ENCODE measurements at regions not wholly inside any gene's neighbourhood (a gene's known extent, or its start where the extent isn't known, plus 50 kb on each side); places are given as distances from the start of the nearest gene placed in this dataset.
"Not testable (repeated sequence)": the region's sequence is repeated elsewhere in the genome, so short reads cannot be mapped to it uniquely, and the experiment has no call there.

DNA sequence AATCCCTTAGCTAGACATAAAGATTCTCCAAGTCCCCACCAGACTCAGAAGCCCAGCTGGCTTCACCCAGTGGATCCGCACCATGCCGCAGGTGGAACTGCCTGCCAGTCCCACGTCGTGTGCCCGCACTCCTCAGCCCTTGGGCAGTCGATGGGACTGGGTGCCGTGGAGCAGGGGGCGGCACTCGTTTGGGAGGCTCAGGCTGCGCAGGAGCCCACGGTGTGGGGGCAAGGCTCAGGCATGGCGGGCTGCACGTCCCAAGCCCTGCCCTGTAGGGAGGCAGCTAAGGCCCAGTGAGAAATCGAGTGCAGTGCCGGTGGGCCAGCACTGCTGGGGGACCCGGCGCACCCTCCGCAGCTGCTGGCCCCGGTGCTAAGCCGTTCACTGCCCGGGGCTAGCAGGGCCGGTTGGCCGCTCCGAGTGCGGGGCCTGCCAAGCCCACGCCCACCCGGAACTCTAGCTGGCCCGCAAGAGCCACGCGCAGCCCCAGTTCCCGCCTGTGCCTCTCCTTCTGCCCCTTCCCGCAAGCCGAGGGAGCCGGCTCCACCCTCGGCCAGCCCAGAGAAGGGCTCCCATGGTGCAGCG is 95.9 kb upstream of the DTNBP1 start:
- no peak for DNase-seq

DNA sequence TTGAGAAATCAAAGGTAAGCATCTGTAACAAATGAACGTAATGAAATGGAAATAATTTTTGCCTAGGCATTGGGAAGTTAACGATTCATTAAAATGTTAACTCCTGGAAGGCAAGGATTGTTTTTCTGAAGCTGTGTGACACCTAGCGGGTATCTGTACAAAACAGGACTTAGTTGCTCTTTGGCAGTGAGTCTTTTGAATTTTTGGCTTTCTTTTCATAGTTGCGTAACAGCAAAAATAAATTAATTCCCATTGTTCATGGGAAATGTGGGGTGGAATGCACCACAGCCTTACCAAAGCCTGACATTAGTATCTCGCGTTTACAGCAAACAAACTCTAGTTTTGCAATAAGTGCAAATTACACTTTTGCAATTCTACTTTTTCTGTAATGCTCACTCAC is 92.7 kb upstream of the DTNBP1 start:
- DNase-seq: no peak

DNA sequence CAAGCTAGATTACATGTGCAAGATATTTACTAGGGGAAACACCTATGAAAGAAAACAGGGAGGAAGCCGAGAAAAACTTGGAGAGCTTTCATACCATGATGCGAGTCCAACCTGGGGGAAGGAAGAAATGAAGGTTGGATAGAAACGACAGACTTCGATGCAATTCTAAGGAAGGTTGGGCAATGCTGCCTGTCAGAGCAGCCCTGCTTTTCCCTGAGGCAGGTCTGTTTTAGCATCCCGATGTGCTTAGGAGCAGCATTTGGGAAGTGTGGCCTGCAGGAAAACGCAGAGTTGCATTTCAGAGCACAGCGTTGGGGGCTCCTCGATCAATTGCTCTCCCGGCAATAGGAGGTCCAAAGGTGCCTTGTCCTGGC is 91.9 kb upstream of the DTNBP1 start:
- no peak for DNase-seq

DNA sequence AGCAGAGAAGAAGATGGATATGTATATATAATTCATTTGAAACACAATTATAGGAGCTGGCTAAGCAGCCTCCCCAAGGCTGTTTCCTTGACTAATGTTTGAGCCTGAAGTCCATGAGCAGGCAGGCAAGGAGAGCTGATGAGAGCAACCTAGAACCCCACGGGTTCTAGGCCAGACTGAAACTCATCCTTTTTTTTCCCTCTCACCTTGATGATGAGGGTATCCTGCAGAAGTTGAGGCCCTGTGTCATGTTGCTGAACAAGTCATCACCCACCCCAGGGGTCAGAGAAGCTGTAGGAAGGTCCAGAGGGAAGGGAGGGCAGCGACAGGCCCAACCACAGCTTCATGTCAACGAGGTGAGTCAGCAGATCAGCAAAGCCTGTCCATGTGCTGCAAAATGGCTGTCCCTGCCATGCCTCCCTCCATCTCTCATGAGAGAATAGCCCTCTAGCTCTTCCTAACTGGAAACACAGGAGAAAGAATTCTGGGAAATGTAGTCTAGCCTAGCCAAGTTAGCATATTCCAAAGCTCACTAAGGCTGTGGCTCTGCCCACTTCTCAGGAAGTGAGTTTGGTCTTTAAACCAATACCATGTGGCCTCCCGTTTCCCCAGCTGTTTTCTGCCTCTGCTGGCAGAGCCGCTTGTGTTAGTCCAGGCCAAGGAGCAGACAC is 91.3 kb upstream of the DTNBP1 start:
- DNase-seq: peak; percentile 30

DNA sequence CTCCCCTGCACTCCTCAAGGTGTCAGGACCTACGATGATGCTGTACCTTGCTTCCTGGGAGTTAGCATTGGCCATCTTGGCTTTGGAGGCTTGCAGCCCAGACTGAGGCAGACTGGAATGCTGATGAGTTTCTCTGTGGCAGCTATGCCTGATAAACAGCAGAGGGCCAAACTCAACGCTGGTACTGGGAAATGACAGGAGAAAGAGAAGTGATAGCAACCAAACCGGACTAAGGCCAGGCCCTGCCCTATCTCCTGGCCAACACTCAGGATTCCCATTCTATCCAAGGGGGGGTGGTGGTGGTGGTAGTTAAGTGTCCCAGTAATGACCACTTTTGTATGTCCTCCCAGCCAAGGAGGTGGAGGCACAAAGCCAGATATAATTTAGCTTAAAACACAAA is 90.0 kb upstream of the DTNBP1 start:
- peak; percentile 44 for DNase-seq

DNA sequence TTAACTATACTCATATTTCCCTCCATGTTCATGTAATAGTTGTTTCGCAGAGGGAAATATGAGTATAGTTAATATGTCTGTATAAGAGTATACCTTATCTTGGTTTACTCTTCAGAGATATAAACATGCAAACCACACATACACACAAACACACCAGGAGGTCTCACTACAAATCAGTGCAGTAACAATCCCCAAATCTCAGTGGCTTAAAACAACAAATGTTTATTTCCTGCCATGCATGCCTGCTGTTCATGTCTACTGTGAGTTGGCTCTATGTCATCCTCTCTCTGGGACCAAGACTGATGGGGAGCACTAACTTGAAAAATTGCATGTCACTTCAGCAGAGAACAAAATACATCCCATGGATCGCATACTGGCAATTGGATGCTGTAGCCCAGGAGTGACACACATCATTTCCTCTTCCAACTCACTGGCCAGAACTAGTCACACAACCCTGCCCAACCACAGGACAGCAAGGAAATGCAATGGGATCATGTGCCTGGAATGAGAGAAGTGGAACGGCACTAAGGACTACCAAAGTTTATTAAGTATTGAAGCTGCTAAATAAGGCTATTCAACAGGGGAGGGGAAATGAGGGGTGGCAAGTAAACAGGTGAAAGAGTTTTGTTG is 89.0 kb upstream of the DTNBP1 start:
- DNase-seq: no peak

DNA sequence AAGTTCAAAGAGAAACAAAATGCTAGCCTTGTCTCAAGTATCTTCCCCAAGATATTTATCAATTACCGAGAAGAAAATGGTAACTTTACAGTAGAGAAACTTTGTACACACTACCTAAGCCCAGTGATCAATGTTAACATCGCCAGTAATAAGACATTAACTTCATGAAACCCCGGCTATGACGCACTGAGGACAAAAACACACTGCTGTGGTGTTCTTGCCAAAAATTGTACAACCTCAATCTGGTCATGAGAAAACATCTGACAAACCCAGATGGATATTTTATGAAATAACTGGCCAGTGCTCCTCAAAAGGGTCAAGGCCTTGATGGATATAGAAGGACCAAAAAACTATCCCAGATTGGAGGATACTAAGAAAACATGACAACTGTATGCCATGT is 85.5 kb upstream of the DTNBP1 start:
- DNase-seq: no peak

DNA sequence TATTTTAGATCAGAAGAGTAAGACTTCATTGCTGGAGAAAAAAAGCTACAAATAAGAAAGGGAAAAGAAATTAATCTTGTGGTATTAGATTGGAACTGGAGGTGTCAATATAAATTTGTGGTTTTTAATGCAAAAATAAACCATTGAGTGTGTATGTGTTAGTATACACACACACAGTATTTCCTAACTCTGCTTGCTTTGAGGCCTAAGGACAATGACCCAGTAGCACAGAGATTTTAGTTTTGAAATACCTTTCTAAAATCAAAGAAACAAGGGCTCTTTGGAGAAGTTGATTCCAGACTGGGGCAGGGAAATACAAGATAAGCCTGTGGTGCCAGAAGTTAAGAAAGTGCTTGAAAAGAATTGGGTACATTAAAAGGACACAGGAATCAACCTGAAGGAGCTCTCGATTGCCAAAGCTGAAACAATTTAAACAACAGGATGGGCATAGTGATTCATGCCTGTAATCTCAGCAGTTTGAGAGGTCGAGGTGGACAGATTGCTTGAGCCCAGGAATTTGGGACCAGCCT is 84.6 kb upstream of the DTNBP1 start:
- DNase-seq: no peak

DNA sequence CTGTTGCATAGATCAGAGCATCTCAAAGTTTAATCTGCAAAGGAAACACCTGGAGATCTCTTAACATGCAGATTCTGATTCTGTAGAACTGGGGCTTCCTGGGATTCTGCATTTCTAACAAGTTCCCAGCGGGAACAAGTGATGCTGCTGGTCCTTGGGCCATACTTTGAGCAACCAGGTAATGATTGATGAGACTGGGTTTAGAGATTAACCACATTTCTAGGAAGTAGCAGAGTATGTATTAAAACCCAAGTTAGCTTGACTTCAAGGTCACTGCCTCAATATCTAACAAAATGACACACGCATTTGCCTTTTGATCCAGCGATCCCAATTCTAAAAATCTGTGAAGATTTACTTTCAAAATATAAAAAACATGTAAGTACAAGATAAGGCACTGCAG is 83.0 kb upstream of the DTNBP1 start:
- DNase-seq: no peak

DNA sequence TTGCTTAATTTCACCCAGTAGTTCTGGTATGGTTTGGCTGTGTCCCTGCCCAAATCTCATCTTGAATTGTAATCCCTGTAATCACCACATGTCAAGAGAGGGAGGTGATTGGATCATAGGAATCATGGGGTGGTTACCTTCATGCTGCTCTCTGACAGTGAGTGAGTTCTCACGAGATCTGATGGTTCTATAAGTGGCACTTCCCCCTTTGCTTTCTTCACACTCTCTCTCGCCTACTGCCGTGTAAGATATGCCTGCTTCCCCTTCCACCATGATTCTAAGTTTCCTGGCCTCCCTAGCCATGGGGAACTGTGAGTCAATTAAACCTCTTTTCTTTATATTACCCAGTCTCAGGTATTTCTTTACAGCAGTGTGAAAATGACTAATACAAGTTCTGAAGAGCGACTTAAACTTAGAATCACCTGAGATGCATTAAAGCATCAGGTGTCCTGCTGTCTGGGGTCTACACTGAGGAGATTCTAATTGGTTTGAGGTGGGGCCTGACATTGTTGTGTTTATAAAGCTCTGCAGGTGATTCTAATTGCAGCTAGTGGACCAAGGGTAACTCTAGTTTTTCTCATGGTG is 82.1 kb upstream of the DTNBP1 start:
- DNase-seq: peak; percentile 39

DNA sequence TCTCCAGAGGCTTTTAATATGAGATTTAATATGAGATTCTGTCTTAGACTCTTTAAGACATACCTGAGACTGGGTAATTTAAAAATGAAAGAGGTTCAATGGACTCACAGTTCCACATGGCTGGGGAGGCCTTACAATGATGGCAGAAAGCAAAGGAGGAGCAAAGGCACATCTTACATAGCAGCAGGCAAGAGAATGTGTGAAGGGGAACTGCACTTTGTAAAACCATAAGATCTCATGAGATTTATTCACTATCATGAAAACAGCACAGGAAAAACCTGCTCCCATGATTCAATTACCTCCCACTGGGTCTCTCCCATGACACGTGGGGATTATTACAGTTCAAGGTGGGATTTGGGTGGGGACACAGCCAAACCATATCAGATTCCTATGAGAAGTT is 79.2 kb upstream of the DTNBP1 start:
- not testable (repeated sequence) for DNase-seq

DNA sequence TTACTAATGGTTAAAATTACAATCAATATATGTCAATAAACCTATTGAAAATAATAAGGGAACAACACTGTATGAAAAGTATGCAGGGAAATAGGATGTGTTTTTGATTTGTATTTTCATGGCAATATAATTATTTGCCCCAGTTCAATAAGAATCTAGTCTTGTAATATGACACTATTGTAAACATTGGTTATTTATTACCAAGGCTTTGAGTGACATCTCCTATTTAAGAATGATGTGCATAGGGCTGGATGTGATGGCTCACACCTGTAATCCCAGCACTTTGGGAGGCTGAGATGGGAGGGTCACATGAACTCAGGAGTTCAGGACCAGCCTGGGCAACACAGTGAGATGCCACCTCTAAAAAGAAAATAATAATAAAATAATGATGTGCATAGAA is 78.6 kb upstream of the DTNBP1 start:
- DNase-seq: no peak

DNA sequence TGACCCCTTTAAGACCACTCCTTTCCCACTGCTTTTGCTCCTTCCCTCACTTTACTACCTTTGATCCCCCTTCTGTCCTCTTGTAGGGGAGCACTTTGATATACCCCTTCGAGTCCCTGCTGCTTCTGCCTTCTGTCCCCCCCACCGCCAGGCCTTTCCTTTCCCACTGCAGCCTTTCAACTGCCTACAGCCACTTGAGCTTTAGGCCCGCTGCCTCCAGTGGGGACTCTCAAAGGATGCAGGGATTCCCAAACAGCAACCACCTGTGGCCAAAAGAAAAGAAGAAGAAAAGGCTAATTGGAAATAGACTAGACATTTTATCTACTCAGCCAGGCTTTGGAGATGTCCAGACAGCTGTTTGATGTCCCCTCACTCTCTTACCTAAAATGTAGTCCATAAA is 77.0 kb upstream of the DTNBP1 start:
- DNase-seq: no peak

DNA sequence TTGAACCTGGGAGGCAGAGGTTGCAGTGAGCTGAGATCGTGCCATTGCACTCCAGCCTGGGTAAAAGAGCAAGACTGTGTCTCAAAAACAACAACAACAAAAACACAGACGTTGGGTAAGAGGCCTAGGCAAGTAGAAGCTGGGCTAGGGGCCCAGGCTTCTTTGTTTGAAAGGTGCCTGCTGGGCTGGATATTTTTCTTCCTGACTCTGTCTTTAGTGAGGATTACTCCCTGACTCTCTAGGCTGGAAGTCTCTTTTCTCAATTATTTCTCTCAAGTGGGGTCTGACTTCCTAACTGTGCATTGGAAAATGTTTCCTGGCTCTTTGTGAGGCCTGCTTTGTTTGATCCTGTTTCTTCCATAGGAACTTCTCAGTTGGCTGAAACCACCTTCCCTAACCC is 76.5 kb upstream of the DTNBP1 start:
- no peak for DNase-seq

DNA sequence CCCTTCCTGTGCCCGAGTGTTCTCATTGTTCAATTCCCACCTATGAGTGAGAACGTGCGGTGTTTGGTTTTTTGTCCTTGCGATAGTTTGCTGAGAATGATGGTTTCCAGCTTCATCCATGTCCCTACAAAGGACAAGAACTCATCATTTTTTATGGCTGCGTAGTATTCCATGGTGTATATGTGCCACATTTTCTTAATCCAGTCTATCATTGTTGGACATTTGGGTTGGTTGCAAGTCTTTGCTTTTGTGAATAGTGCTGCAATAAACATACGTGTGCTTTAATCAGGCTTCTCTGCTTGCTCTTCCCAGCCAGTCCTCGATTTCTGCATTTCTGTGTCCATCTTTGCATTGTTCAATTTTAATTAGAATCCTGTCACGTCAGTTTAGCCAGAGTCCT is 75.4 kb upstream of the DTNBP1 start:
- not testable (repeated sequence) for DNase-seq

DNA sequence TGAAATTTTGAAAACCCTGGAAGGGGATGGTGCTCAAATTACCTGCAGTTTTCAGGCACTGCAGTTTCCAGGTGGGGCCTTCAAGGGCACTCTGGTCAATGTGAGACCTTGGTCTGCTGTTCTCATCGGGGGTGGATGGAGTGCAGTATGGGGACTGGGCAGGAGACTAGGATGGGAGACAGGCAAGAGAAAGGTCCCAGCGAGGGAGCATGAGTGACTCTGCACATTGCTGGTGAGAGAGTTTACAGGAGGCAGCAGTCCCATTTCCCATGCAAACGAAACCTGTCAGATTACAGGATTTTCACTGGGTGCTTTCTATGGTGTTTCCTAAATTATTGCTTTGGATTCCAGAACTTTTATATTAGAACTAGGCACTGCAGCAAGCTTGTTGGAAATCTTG is 73.5 kb upstream of the DTNBP1 start:
- DNase-seq: no peak

DNA sequence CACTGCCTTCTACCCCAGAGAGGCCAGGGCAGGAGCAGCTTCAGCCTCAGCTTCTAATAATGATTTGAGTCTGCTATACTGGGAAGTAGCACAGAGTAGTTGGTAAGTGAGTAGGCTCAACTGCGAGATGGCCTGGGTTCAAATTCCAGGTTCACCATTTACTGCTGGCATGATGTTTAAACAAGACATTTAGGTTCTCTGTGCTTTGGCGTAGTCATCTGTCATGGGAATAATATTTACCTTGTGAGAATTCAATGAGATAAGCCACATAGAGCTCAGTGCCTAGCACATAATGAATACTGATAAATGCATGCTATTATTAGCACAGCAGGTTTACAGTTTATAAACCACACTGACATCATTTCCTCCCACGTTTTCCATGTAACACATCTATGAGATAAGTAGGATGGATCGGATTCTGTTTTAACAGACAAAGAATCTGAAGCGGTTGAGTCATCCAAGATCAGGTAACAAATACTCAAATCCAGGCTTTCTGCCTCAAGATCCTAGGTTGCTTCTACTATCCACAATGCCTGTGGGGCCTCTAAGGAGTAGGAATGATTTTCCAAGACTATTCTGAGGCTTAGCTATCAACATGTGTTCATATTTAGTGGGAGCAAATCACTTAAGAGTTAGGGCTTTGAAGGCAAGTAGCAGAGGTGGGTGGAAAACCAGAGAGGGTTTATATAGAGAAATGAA is 72.9 kb upstream of the DTNBP1 start:
- DNase-seq: no peak

DNA sequence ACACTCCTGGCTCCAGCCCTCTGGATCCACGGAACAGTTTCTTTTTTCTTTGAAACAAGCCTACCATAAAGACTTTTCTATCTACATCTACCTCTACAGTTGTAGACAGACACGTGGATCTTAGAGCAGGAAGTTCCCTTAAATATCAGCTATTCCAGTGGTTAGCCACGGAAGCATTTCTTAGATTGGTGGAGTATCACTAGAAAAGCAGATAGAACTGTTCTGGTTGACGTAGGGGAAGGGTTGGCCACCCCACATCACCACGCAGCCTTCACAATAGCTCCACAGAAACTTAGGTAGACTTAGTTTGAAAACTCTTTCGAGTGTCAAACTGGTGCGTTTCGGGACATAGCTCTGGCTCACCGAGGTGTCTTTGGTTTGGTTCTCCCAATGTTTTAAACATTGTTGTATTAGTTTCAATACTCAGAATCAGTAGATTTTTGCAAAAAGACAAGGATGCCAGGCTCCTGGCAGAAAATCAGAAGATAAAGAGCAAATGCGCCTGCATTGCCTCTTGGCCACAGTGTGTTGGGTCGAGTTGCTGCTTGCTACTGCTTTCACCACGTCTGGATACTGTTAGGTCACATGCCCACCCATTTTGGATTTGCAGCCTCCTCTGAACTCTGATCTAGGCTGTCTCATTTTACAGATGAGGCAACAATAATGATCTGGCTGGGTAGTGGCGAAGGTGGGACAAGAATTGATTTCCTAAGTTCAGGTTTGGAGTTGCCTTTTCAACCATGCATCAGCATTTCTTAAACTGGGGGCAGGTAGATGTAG is 71.5 kb upstream of the DTNBP1 start:
- no peak for DNase-seq

DNA sequence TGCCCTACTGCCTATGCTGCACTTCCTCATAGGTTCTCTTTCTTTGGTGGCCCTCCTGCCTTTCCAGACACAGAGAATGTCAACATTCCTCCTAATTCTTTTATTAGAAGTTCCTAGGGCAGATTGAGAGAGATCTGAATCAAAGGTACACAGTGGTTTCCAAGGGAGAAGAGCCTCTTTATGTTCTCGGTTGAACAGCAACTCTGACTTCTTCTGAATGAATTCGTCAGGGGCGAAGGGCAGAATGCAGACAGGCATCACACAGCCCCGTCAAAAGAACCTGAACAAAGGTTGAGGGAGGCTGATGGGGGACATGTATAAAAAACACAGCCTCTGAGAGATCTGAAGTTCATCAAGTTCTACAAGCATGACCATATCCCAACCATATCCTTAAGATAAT is 68.1 kb upstream of the DTNBP1 start:
- DNase-seq: no peak

DNA sequence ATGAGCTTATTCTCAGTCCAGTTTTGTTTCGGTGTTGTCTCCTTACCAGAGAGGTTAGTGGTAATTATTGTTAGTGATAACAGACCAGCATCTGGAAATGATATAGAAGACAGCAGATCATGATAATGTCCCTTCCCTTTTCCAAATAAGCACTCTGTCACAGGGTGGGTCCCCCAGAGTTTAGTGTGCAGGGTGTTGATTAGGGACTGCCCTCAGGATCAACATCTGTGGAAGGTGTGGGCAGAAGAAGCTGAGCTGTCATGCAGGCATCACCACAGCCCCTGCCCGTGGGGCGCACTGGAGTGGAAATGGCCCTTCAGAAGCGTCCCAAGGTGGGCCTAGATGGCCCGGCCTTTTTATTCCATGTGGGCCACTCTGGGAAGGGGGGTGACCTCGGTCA is 67.6 kb upstream of the DTNBP1 start:
- no peak for DNase-seq

DNA sequence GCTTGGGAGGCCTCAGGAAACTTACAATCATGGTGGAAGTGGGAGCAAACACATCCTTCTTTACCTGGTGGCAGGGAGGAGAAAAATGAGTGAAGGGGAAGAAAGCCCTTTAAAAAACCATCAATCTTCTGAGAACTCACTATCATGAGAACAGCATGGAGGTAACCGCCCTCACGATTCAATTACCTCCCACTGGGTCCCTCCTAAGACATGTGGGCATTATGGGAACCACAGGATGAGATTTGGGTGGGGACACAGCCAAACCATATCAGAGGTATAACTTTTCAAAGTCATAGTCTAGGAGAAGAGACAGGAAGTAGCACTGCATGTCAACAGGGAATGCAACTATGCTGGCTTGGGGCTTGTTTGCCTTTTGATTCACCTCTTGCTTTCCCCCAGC is 59.9 kb upstream of the DTNBP1 start:
- DNase-seq: no peak

DNA sequence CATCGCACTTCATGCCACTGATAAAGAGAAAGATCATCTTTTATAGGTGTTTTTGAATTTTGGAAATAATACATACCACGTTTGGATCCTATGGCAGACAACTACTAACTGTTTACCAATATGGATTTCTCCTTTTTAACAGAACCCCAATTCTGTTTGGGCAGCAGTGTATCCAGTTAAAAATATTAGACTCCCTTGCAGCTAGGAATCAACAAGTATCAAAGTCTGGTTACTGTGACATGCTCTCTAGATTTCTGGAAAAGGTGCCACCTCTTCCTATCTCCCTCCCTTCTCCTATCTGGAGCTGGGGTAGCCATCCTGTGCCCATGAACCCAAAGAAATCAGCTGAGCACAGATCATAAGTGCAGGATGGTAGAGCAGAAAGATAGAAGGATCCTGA is 54.1 kb upstream of the DTNBP1 start:
- no peak for DNase-seq

DNA sequence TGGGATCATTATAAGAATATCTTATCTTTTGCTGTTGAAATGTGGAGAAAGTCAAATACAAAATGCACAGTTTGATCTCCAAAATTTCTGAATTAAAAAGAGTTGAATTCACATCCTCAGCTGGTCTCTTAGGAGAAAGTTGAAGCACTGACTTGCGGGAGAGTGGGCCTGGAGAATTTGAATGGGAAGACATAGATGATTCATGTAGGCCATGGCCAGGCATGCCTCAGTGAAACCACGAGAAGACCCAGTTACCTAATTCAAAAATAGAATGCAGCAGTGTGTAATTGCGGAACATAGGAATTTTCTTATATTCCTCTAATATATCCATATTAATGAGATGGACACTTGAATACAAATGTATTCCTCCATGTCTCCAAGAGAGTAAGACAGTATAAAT is 53.0 kb upstream of the DTNBP1 start:
- no peak for DNase-seq

All from NCI-H82 (cell line).